ENCODE measurements at regions not wholly inside any gene's neighbourhood (a gene's known extent, or its start where the extent isn't known, plus 50 kb on each side); places are given as distances from the start of the nearest gene placed in this dataset.
"Not testable (repeated sequence)": the region's sequence is repeated elsewhere in the genome, so short reads cannot be mapped to it uniquely, and the experiment has no call there.

GRCh38 chr7:20466543-20467021 is 135.9 kb downstream of the ITGB8 start:
- no peak for DNase-seq

- DNase-seq = no peak
These were observed 139.4 kb downstream of the ITGB8 start for GRCh38 chr7:20470082-20470481.

GRCh38 chr7:20470726-20471125 is 140.0 kb downstream of the ITGB8 start:
- DNase-seq = no peak

- no peak for DNase-seq
These were observed 141.2 kb upstream of the ABCB5 start for GRCh38 chr7:20474249-20474648.

- DNase-seq = no peak
These were observed 139.7 kb upstream of the ABCB5 start for GRCh38 chr7:20475756-20476155.

GRCh38 chr7:20477067-20477466 is 138.4 kb upstream of the ABCB5 start:
- DNase-seq = no peak

- no peak for DNase-seq
These were observed 135.8 kb upstream of the ABCB5 start for GRCh38 chr7:20479706-20480105.

GRCh38 chr7:20482071-20482470 is 133.4 kb upstream of the ABCB5 start:
- DNase-seq = no peak

GRCh38 chr7:20484356-20484755 is 131.1 kb upstream of the ABCB5 start:
- no peak for DNase-seq

- no peak for DNase-seq
These were observed 126.6 kb upstream of the ABCB5 start for GRCh38 chr7:20488850-20489249.

GRCh38 chr7:20491284-20491683 is 124.2 kb upstream of the ABCB5 start:
- no peak for DNase-seq

- DNase-seq = no peak
These were observed 120.9 kb upstream of the ABCB5 start for GRCh38 chr7:20494566-20494965.

- not testable (repeated sequence) for DNase-seq
These were observed 114.0 kb upstream of the ABCB5 start for GRCh38 chr7:20501473-20501872.

GRCh38 chr7:20503278-20503950 is 112.1 kb upstream of the ABCB5 start:
- no peak for DNase-seq

- DNase-seq = no peak
These were observed 111.4 kb upstream of the ABCB5 start for GRCh38 chr7:20504060-20504459.

GRCh38 chr7:20506175-20506574 is 109.3 kb upstream of the ABCB5 start:
- no peak for DNase-seq

- DNase-seq = no peak
These were observed 108.3 kb upstream of the ABCB5 start for GRCh38 chr7:20507157-20507556.

- no peak for DNase-seq
These were observed 107.4 kb upstream of the ABCB5 start for GRCh38 chr7:20508109-20508508.

- no peak for DNase-seq
These were observed 105.4 kb upstream of the ABCB5 start for GRCh38 chr7:20509892-20510572.

- DNase-seq = no peak
These were observed 104.9 kb upstream of the ABCB5 start for GRCh38 chr7:20510573-20510900.

- no peak for DNase-seq
These were observed 102.1 kb upstream of the ABCB5 start for GRCh38 chr7:20513341-20513740.

GRCh38 chr7:20513897-20514296 is 101.6 kb upstream of the ABCB5 start:
- no peak for DNase-seq

- DNase-seq = peak; percentile 82
These were observed 101.1 kb upstream of the ABCB5 start for GRCh38 chr7:20514364-20514763.

- DNase-seq = no peak
These were observed 95.8 kb upstream of the ABCB5 start for GRCh38 chr7:20519645-20520044.

GRCh38 chr7:20520530-20520929 is 94.9 kb upstream of the ABCB5 start:
- no peak for DNase-seq

Data from NCI-H774 (cell line).